Mucosa of rectum (tissue), 2 donors: ENCODE measurements at regions not wholly inside any gene's neighbourhood (a gene's known extent, or its start where the extent isn't known, plus 50 kb on each side); places are given as distances from the start of the nearest gene placed in this dataset.

Experiments used
- H3K27ac ChIP-seq, 2 donors: one replicate each; pipeline ENCODE4 v1.7.0; 2013; ENCODE audit warnings: inconsistent platforms in 2 of 2, low read depth in 2 of 2, low read length in 2 of 2
- H3K27me3 ChIP-seq, 2 donors: one replicate each; pipeline ENCODE4 v1.7.0; 2013; ENCODE audit warnings: low read length in 2 of 2; ENCODE audit not compliant: control insufficient read depth in 2 of 2, insufficient read depth in 2 of 2
- H3K36me3 ChIP-seq, 2 donors: one replicate each; pipeline ENCODE4 v1.7.0; 2013; ENCODE audit warnings: low read length in 2 of 2; ENCODE audit not compliant: control insufficient read depth in 2 of 2, insufficient read depth in 2 of 2
- H3K4me1 ChIP-seq, 2 donors: one replicate each; pipeline ENCODE4 v1.7.0; 2013; ENCODE audit warnings: low read length in 2 of 2, mild to moderate bottlenecking in 1 of 2; ENCODE audit not compliant: control insufficient read depth in 2 of 2, insufficient read depth in 2 of 2
- H3K4me3 ChIP-seq, 2 donors: one replicate each; pipeline ENCODE4 v1.7.0; 2013; ENCODE audit warnings: low read length in 2 of 2
- H3K9ac ChIP-seq, 2 donors: one replicate each; pipeline ENCODE4 v1.7.0; 2013; ENCODE audit warnings: low read length in 2 of 2, low read depth in 1 of 2, mild to moderate bottlenecking in 1 of 2
- H3K9me3 ChIP-seq, 2 donors: one replicate each; pipeline ENCODE4 v1.7.0; 2013; ENCODE audit warnings: low read length in 2 of 2; ENCODE audit not compliant: control insufficient read depth in 2 of 2
- donor health status: healthy.
- donor health status: Normal muscosa, but diverticular disease.

DNA sequence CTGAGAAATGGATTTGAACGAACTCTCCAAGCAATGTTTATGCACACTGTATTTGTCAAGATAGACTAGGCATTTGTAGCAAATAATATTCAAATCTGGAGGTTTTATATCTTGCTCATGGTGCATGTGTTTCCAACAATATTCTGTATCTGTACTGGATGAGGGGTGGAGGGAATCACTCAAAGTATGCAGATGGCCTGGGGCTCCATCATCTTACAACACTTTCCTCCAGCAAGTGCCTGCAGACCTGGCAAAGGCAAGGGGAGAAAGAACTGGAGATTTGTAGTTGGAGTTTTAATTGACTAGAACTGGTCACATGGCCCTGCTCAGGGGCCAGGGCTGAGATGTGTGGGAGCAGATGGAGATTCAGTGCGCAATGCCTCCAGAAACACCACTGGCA, 309.0 kb downstream of the PLK2 start:
- no peaks in the 10 kb centered on the region for H3K4me1 ChIP-seq
- H3K27me3 ChIP-seq, result no peaks in the 10 kb centered on the region
- H3K9ac ChIP-seq, result no peak overlapping the region
- no peak overlapping the region for H3K27ac ChIP-seq
- H3K9me3 ChIP-seq, result no peaks in the 10 kb centered on the region
- H3K4me3 ChIP-seq, result no peak overlapping the region
- no peaks in the 10 kb centered on the region for H3K36me3 ChIP-seq

DNA sequence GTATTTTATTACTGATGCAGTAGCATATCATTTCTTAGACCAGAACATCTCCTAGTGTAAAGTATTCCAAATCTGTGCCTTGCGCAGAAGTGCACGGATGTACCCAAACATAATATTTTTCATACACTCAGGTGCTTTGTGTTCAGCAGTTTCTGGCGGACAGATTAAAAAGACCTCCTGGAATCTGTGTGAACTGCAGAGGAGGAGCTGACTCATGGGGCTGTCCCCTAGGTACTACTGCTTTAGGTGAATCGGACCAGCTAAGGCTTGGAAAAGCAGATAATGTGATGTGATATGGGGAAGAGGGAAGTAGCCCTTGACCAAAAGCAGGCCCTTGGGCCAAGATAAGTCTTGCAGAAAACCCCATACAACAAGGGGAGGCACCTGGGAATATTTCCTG, 310.1 kb downstream of the PLK2 start:
- Histone ChIP-seq H3K4me1 (no peaks in the 10 kb centered on the region), H3K27ac (no peak overlapping the region), H3K4me3 (no peak overlapping the region), H3K27me3 (no peaks in the 10 kb centered on the region), H3K36me3 (no peaks in the 10 kb centered on the region), H3K9me3 (no peaks in the 10 kb centered on the region), H3K9ac (no peak overlapping the region)

DNA sequence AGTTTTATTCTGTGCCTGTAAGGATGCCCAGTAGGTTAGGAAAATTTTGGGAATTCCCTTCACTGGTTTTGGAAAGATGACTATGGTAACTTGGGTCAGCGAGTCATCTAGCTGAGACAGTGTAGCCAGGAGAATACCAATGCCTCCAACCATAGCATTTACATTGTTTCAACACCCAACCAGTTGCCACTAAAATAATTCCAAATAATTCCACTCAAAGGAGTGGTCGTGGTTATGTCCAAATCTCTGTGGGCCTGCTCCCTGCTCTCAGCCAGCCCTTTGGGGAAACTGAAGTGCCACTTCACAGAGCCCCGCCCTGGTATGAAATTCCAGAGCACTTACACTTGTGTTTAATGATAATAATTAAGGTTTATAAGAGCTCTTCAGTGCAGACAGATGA, 310.5 kb downstream of the PLK2 start:
- H3K36me3 ChIP-seq, result no peaks in the 10 kb centered on the region
- H3K27me3 ChIP-seq, result no peaks in the 10 kb centered on the region
- no peak overlapping the region for H3K4me3 ChIP-seq
- no peaks in the 10 kb centered on the region for H3K9me3 ChIP-seq
- H3K27ac ChIP-seq, result no peak overlapping the region
- H3K9ac ChIP-seq, result no peak overlapping the region
- H3K4me1 ChIP-seq, result no peaks in the 10 kb centered on the region

DNA sequence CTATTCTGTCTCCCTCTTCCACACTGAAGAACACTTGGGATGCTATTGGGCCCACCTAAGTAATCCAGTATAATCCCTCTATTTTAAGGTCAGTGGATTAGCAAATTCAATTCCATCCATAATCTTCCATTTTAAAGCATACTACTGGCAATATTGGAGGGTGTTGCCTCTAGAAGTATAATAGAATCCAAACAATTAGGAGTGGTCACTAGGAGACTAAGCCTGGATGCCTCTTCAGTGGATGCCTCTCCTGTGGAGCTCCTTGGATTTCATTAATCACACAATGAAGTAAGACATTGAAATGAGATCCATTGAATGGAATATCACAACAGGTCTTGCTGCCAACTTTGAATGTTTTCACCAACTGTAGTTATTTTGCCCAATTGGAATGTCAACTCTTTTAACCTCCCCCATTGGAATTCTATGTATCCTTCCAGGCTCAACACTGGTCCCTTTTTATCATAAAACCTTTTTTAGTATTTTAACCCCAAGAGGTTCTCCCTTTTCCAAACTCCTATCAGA, 311.6 kb downstream of the PLK2 start:
- H3K9ac ChIP-seq, result no peak overlapping the region
- no peaks in the 10 kb centered on the region for H3K9me3 ChIP-seq
- no peaks in the 10 kb centered on the region for H3K4me1 ChIP-seq
- no peak overlapping the region for H3K27ac ChIP-seq
- H3K27me3 ChIP-seq, result no peaks in the 10 kb centered on the region
- no peaks in the 10 kb centered on the region for H3K36me3 ChIP-seq
- no peak overlapping the region for H3K4me3 ChIP-seq

DNA sequence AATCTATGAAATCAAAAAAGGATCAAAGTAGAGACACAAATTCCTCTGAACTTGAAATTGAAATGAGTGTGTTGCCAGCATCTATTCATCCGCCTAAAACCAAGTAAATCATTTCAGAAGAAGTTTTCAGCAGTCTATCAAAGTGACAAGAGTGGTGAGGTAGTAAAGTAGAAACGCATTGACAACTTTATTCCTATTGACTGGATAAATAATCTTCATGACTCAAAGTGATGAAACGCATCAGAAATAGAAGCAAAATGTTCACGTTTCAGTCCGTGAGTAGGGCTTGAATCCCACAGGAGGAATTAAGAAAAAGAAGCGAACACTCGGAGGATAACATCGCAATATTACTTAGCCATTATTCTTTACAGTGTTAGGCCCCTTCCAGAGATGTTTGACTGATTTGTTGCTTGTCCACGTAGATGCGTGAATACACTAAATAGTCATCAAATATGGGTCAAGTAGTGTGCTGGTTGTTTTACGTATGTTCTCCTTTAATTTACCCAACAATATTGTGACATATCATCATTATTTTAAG, 314.4 kb downstream of the PLK2 start:
- Histone ChIP-seq H3K4me3 (no peak overlapping the region), H3K27me3 (no peaks in the 10 kb centered on the region), H3K9ac (no peak overlapping the region), H3K36me3 (no peaks in the 10 kb centered on the region), H3K9me3 (no peaks in the 10 kb centered on the region), H3K4me1 (no peaks in the 10 kb centered on the region), H3K27ac (no peak overlapping the region)

DNA sequence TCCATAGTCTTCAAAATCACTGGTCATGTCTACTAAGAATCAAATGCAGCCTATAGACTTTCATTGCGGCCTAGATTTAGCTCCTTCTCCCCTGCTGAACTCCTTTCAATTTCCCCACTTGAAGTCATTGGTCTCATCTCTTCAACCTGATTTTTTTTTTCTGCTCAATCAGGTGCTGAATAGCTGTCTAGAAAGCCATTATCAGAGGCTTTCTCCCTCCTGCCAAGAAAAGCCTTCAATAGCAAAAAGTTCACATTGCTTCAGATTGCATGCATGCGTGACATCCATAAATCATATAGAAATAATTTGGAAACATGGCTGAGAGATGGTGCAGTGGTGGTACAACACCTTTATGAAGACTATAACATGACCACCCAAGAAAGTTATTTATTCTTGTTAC, 316.2 kb downstream of the PLK2 start:
- no peaks in the 10 kb centered on the region for H3K36me3 ChIP-seq
- no peak overlapping the region for H3K27ac ChIP-seq
- H3K27me3 ChIP-seq, result no peaks in the 10 kb centered on the region
- no peaks in the 10 kb centered on the region for H3K9me3 ChIP-seq
- no peak overlapping the region for H3K9ac ChIP-seq
- H3K4me1 ChIP-seq, result no peaks in the 10 kb centered on the region
- no peak overlapping the region for H3K4me3 ChIP-seq

DNA sequence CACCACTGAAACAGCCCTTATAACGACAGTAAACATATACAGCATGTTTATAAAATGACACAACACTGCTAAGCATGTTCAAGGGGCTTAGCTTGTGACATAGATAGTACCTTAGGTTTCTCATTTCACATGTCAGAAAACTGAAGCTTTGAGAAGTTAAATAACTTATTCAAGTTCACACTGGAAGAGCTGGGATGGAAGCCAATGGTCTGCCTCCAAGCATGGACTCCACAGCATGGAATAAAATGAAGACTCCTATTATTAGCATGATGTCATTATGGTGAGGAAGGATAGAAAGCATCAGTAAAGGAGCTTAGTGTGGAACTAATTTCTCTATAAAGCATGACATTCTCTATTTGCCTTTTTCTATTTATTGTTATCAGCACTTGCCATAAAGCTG, 316.7 kb downstream of the PLK2 start:
- no peaks in the 10 kb centered on the region for H3K27me3 ChIP-seq
- H3K9ac ChIP-seq, result no peak overlapping the region
- no peak overlapping the region for H3K4me3 ChIP-seq
- no peaks in the 10 kb centered on the region for H3K9me3 ChIP-seq
- no peaks in the 10 kb centered on the region for H3K36me3 ChIP-seq
- H3K27ac ChIP-seq, result no peak overlapping the region
- H3K4me1 ChIP-seq, result no peaks in the 10 kb centered on the region

DNA sequence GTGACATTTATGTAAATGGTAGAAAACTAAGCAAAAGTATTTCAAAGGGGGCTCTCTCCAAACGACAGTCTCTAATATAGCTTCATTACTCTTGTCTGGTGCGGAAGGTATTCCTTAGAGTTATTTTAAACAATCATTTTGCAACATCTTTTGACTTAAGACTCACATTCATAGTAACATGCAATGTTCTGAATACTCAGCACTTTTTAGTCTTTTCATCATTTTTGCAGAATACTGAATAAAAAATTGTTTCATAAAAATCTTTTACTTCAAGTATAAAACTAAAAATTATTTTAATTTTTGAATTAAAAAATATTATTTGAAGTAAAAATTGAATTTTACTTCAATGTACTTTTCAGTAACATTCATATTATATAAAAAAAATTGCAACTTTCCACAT, 321.1 kb downstream of the PLK2 start:
- Histone ChIP-seq H3K9me3 (no peaks in the 10 kb centered on the region), H3K9ac (no peak overlapping the region), H3K4me3 (no peak overlapping the region), H3K27me3 (no peaks in the 10 kb centered on the region), H3K36me3 (no peaks in the 10 kb centered on the region), H3K27ac (no peak overlapping the region), H3K4me1 (peaks cover 0 to 6% of the 10 kb centered on the region in 2 donors)

DNA sequence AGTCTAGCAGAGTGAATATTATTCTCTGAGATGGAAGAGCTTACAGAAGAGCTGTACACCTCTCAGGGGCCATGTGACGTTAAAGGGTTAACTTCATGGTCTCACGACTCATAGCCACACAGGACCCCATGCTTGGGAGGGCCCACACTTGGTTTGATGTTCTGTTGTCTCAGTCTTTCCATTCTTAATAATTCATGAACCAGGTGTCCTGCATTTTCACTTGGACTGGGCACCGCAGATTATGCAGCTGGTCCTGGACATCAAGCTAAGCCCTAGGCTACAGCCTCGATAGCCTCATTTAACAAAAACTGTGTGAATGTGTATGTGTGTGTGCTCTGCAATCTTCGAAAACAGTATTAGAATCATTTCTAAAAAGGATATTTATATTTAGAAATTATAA, 323.5 kb downstream of the PLK2 start:
- H3K27me3 ChIP-seq, result no peaks in the 10 kb centered on the region
- no peak overlapping the region for H3K4me3 ChIP-seq
- no peak overlapping the region for H3K27ac ChIP-seq
- no peak overlapping the region for H3K9ac ChIP-seq
- peaks cover 0 to 10% of the 10 kb centered on the region in 2 donors for H3K4me1 ChIP-seq
- no peaks in the 10 kb centered on the region for H3K9me3 ChIP-seq
- H3K36me3 ChIP-seq, result no peaks in the 10 kb centered on the region

DNA sequence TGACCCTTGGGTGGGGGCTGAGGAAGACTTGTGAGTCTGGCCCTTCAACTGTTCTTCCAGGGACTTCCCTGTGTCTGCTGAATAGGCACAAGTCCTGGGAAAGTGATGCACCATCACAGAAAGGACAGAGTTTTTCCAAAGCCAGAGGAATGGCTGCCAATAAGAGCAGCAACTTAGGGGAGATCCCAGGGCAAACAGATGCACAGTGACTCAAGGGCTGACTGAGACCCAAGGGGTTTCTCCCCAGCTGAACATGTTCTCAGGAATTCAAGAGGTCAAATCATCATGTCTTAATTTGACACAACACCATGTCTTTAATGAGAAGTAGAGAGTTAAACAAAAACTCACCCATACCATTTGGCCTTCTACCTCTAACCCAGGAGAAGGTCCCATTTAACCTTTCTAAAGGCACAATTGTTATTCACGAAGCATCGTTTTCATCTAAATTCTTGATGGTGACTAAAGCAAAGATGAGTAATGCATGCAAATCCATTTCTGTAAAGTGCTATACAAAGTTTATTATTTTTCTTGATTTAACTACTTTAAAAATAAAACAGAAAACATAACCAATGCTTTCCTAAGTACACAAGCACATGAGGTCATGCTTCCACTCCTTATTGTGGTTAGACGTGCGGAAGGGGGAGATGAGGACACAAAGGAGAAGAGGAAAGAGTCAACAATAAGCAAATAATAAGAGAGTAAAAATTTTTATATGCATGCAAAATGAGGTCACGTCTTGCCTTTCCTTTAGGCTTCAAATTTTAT, 324.1 kb downstream of the PLK2 start:
- H3K9ac ChIP-seq, result no peak overlapping the region
- peaks cover 0 to 10% of the 10 kb centered on the region in 2 donors for H3K4me1 ChIP-seq
- no peaks in the 10 kb centered on the region for H3K27me3 ChIP-seq
- no peaks in the 10 kb centered on the region for H3K36me3 ChIP-seq
- H3K9me3 ChIP-seq, result no peaks in the 10 kb centered on the region
- no peak overlapping the region for H3K4me3 ChIP-seq
- H3K27ac ChIP-seq, result no peak overlapping the region
